Medulla oblongata (tissue), 1 donor: ENCODE measurements at regions not wholly inside any gene's neighbourhood (a gene's known extent, or its start where the extent isn't known, plus 50 kb on each side); places are given as distances from the start of the nearest gene placed in this dataset.
"Not testable (repeated sequence)": the region's sequence is repeated elsewhere in the genome, so short reads cannot be mapped to it uniquely, and the experiment has no call there.

Experiments
- DNase-seq: peaks from one replicate; pipeline ENCODE4 v3.0.0-alpha.2; 2015; ENCODE audit errors: extremely low spot score

GRCh38 chr9:15033316-15033715 lies 123.1 kb upstream of the FREM1 start:
- DNase-seq, result no peak

GRCh38 chr9:15032860-15033259 lies 122.6 kb upstream of the FREM1 start:
- DNase-seq, result peak; percentile 14

DNA sequence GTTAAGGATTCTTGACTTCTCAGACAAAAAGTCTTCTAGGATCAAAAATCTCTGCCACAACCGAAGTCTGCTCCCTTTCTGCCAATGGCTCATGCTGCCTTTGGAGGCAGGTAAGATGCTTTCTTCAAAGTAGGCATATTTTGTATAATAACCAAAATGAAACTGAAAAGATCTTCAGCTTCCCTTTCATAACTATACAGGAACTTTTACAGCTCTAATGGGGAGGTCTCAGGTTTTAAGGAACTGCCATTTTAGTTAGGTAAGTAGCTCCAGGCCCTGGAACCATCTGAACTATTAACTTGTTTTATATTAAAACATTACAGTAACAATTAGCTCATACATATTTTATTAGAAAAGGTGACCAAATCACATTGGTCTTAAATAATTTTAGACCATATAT lies 110.9 kb upstream of the FREM1 start:
- no peak for DNase-seq

GRCh38 chr9:15018096-15018637 lies 107.9 kb upstream of the FREM1 start:
- DNase-seq, result no peak

- DNase-seq, result no peak
Observed at GRCh38 chr9:15010581-15010980, 100.4 kb upstream of the FREM1 start.

DNA sequence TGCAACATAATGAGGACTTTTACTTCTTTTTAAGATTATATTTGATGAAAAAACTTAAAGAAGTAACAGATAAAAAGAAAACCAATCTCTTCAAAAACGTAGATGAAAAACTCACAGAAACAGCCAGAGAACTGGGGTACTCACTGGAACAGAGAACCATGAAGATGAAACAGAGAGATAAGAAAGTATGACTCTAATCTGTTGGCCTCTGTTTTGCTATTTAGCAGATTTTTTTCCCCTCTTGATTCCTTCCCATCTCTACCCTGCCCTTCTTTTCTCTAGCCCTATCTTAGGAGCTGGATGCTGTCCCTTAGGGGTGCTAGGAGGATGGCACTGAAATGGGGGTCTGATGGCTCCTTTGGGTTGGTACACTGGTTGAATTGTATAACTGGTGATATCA lies 97.5 kb upstream of the FREM1 start:
- no peak for DNase-seq

GRCh38 chr9:14994738-14995137 lies 84.5 kb upstream of the FREM1 start:
- DNase-seq, result no peak

GRCh38 chr9:14993901-14994554 lies 83.8 kb upstream of the FREM1 start:
- DNase-seq, result no peak

DNA sequence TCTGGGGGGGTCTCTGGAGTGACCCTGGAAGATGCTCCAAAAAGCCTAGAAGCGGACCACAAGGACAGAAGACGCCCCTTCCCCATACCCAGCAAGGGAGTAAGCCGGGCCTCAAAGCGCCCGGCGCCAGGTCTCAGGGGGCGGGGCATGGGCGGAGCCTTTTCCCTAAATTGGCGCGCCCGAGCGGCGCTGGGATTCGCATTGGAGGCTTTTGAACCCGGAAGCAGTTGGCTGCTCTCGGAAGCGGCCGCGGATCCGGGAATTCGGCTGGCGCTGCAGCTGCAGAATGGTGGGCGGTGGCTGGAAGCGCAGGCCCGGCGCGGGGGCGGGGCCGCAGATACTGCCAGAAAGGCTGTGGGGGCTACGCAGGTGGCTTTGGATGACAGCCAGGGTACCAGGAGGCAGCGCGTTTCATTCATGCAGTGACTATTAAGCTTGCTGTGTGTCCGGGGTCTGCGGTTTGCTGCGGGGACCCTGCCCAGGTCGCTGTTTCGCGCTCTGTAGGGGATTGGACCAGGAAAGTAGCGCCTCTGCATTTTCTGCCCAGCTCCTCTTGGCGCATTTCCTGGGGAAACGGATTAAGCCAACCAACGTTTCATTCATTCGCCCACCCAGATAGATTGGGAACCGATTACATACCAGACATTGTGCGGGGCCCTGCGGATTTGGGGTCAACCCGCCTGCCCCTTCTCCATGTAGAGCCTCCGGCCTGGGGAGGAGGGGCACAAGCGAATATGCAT lies 83.0 kb upstream of the FREM1 start:
- peak; percentile 85 for DNase-seq

DNA sequence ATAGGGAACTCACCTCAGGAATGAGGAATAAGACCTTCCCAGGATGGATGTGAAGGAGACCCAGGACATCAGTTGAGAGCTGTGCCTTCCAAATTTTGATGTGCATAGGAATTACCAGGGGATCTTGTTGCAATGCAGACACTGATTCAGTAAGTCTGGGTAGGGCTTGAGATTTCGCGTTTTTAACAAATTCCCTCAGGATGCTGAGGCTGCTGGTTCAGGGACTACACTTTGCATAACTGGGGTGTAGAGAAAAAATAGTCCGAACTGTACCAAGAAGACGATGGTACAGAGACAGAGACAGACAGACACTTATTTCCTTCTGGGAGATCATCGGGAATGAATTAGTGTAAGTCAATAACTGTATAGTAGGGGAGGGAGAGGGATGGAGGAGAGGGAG lies 82.3 kb upstream of the FREM1 start:
- DNase-seq, result peak; percentile 5

GRCh38 chr9:14992081-14992480 lies 81.9 kb upstream of the FREM1 start:
- DNase-seq, result peak; percentile 25

DNA sequence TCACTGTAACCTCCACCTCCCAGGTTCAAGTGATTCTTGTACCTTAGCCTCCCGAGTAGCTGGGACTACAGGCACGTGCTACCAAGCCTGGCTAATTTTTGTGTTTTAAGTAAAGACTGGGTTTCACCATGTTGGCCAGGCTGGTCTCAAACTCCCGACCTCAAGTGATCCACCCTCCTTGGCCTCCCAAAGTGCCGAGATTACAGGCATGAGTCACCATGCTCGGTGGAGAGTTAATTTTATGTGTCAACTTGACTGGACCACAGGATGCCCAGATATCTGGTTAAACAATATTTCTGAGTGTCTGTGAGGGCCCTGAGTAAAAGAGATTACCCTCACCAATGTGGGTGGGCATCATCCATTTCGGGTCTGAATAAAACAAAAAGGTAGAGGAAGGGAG lies 80.4 kb upstream of the FREM1 start:
- not testable (repeated sequence) for DNase-seq

- DNase-seq, result no peak
Observed at GRCh38 chr9:14989811-14990210, 79.6 kb upstream of the FREM1 start.

- DNase-seq, result not testable (repeated sequence)
Observed at GRCh38 chr9:14989336-14989735, 79.1 kb upstream of the FREM1 start.

- DNase-seq, result no peak
Observed at GRCh38 chr9:14987858-14988257, 77.6 kb upstream of the FREM1 start.

- no peak for DNase-seq
Observed at GRCh38 chr9:14985419-14985818, 75.2 kb upstream of the FREM1 start.

- no peak for DNase-seq
Observed at GRCh38 chr9:14983599-14983998, 73.4 kb upstream of the FREM1 start.

GRCh38 chr9:14981291-14981950 lies 71.2 kb upstream of the FREM1 start:
- DNase-seq, result no peak

DNA sequence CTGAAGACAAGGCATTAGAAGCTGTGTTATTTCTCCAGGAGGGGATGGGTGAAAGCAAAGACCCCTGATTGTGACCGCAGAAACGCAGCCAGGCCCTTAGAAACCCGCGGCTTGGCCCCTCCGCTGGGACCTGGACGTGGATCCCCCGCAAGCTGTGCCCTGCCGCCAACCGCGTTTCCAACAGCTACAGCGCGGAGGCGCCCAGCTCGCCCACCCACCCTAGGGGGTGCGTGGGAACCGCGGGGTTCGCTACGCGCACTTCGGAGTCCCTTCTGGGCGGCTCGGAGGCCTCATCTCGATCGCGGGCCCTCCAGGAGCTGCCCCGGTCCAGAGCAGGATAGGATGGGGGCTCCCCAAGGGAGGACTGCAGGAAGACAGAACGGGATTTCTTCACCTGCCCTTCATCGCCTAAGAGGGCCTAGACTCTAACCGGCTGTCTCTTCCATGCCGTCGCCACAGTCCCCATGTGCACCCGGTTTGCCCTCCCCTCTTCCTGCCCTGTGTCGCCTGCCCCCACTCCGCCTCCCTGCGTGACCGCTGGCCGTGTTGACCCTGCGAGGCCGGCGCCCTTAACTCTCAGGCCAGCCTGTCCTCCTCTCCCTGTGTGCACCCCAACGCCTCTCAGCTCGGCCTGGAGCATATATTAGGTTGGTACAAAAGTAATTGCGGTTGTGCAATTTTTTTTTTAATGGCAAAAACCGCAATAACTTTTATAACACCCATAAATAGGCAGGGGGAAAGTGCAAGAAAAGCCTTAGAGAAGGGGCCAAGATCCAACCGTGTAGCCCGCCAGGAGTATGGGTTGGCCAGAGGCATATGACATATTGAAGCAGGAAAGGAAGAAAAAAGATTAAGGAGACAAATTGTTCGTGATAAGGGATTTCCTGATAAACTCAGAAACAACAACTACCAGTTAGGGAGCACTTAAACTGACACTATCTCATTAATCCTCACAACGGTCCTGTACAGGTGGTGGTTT lies 68.1 kb upstream of the FREM1 start:
- DNase-seq, result no peak

GRCh38 chr9:14967450-14968321 lies 57.5 kb upstream of the FREM1 start:
- DNase-seq, result no peak
